Stimulated activated CD4-positive, alpha-beta T cell treated with anti-CD3 and anti-CD28 coated beads, TNF-alpha, amount 100 ng/mL, for 48 hours (primary cell): ENCODE measurements at regions not wholly inside any gene's neighbourhood (a gene's known extent, or its start where the extent isn't known, plus 50 kb on each side); places are given as distances from the start of the nearest gene placed in this dataset.

Experiments used
- DNase-seq, 3 donors: peaks; one replicate each; pipeline ENCODE4 v3.0.0-alpha.2; 2020; ENCODE audit warnings: low read depth in 3 of 3

GRCh38 chr9:73558471-73558870 lies 406.8 kb downstream of the ANXA1 start:
- DNase-seq: no peak

GRCh38 chr9:73565026-73565425 lies 413.4 kb downstream of the ANXA1 start:
- no peak for DNase-seq

GRCh38 chr9:73565833-73566465 lies 414.3 kb downstream of the ANXA1 start:
- no peak for DNase-seq

- no peak for DNase-seq
These were observed 415.0 kb downstream of the ANXA1 start for GRCh38 chr9:73566627-73567026.

GRCh38 chr9:73573235-73573634 lies 421.6 kb downstream of the ANXA1 start:
- DNase-seq: no peak

- DNase-seq: no peak
These were observed 423.7 kb downstream of the ANXA1 start for GRCh38 chr9:73575101-73576060.

GRCh38 chr9:73577848-73578247 lies 426.2 kb downstream of the ANXA1 start:
- no peak for DNase-seq

- DNase-seq: no peak
These were observed 428.2 kb downstream of the ANXA1 start for GRCh38 chr9:73579823-73580222.

GRCh38 chr9:73583576-73583975 lies 431.9 kb downstream of the ANXA1 start:
- DNase-seq: no peak

GRCh38 chr9:73595036-73595545 lies 443.4 kb downstream of the ANXA1 start:
- no peak for DNase-seq

- DNase-seq: no peak
These were observed 444.7 kb downstream of the ANXA1 start for GRCh38 chr9:73596321-73596720.

GRCh38 chr9:73597039-73597438 lies 445.4 kb downstream of the ANXA1 start:
- no peak for DNase-seq

- DNase-seq: no peak
These were observed 446.1 kb downstream of the ANXA1 start for GRCh38 chr9:73597771-73598170.

- no peak for DNase-seq
These were observed 457.7 kb downstream of the ANXA1 start for GRCh38 chr9:73609381-73609780.

GRCh38 chr9:73611032-73611431 lies 459.4 kb downstream of the ANXA1 start:
- DNase-seq: no peak

- DNase-seq: no peak
These were observed 461.5 kb downstream of the ANXA1 start for GRCh38 chr9:73613092-73613701.

GRCh38 chr9:73615557-73615956 lies 463.9 kb downstream of the ANXA1 start:
- DNase-seq: no peak

GRCh38 chr9:73617586-73617985 lies 465.9 kb downstream of the ANXA1 start:
- DNase-seq: no peak

GRCh38 chr9:73640971-73641370 lies 489.3 kb downstream of the ANXA1 start:
- no peak for DNase-seq

GRCh38 chr9:73643379-73644013 lies 491.8 kb downstream of the ANXA1 start:
- no peak for DNase-seq

GRCh38 chr9:73647560-73647959 lies 495.9 kb downstream of the ANXA1 start:
- no peak for DNase-seq

GRCh38 chr9:73649552-73649951 lies 497.9 kb downstream of the ANXA1 start:
- no peak for DNase-seq
